GM18511 (cell line): ENCODE measurements at regions not wholly inside any gene's neighbourhood (a gene's known extent, or its start where the extent isn't known, plus 50 kb on each side); places are given as distances from the start of the nearest gene placed in this dataset.
"Not testable (repeated sequence)": the region's sequence is repeated elsewhere in the genome, so short reads cannot be mapped to it uniquely, and the experiment has no call there.

Experiments
- ATAC-seq: cut with Tn5 transposase; IDR thresholded peaks from one replicate; pipeline ENCODE4 v1.9.1; 2021; ENCODE audit warnings: mild to moderate bottlenecking, moderate library complexity; ENCODE audit not compliant: unreplicated experiment

DNA sequence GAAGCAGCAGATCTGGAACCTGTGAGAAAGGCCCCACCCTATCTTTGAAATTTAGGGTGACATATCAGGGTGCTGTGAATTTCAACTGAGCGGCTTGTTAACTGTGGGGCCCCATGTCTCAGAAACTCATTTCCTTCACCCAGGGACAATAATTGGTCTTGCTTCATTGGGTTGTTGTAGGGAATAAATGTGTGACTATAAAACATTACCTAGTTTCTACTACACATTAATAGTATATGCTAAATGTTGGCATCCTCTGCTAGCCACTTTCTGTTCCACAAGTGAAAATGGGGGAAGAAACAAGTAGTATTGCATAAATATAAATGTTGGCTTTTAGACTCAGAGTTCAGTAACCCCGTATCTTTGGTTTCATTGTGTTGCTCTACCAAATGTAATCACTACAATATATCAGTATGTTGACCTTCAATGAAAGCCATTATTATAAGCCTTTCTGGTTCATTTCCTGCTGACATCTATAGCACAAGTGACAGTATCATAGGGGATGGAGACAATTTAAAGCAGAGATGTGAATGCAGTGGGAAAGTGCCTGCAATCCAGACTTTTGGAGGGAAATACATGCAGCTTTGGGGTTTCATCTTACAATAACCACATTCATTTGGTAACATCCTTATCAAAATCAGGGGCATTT lies 905.5 kb upstream of the RAG2 start:
- peak; percentile 63 for ATAC-seq

DNA sequence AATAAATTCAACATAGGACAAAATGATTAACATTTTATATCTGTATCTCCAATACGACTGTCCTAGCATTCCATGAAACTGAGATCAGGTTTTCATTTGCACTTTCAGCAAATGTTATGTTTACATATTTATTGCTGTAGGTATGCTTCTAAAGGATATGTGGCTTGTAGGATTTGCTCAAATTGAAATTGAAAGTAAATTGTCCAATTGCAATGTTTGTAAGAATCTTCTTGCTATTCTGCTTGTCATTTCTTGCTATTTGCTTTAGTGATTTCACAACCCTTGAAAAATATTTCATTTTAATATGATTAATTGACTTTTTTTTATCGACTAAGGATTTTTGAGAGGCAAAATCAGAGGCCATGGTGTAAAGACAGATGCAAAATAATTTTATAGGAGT lies 904.2 kb upstream of the RAG2 start:
- ATAC-seq, result no peak

DNA sequence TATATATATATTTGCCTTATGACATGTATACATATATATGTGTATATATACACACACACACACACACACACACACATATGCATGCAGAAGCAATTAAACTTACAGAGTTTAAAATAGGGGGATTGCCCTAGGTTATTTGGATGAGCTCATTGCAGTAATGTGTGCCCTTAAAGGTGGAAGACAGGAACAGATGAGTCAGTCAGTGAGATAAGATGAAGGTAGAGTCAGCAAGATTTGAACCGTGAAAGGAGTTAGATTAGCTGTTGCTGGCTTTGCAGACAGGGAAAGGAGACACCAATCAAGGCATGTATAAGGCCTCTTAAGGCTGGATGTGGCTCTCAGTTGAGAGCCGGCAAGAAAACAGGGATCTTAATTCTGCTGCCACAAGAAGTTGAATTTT lies 902.4 kb upstream of the RAG2 start:
- no peak for ATAC-seq

DNA sequence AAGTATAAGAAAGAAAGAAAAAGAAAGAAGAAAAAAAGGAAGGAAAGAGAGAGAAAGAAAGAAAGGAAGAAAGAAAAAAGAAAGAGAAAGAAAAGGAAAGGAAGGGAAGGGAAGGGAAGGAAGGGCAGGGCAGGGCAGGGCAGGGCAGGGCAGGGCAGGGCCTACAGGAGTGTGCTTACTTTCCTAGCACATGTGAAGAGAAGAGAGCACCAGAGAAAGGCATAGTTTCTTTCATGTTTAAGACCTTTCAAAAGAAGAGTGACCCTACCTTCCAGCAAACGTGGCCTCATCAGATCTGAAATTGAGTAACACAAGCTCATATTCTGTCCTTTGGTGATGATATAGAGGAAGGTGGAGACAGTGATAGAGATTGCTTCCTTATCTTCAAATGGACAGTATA lies 899.3 kb upstream of the RAG2 start:
- no peak for ATAC-seq

DNA sequence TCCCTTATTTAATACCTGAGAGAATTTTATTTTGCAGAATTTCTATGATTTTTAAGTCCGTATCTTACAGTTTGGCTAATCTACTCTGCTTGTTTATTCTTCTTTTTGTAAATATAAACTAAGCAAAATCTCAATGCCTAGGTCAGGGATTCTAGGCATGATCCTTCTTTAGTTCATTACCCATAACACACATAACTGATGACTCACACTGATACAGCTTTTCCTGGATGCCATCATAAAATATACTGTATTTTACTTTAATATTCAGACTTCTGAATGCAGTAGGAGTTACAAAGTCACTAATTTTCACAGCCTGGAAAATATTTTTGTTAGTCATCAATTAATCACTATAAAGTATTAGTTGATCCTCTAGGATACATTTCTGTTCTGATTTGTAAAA lies 898.2 kb upstream of the RAG2 start:
- no peak for ATAC-seq

DNA sequence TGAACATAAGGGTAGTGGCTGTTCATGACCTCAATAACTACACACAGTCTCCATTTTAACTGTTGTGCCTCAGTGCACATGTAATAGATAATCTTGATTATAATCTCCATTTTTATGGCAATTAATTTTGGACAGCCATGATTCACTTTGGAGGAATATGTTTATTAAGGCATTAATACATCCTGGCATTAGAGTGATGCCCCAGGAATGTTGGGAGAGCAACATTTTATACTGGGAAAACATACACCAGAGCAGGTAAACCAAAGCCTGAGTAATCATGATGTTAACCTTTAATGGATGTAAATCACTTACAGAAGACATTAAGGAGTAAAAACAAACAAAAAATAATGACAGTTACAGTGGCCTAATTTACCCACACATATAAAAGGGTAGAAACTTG lies 886.3 kb upstream of the RAG2 start:
- no peak for ATAC-seq

DNA sequence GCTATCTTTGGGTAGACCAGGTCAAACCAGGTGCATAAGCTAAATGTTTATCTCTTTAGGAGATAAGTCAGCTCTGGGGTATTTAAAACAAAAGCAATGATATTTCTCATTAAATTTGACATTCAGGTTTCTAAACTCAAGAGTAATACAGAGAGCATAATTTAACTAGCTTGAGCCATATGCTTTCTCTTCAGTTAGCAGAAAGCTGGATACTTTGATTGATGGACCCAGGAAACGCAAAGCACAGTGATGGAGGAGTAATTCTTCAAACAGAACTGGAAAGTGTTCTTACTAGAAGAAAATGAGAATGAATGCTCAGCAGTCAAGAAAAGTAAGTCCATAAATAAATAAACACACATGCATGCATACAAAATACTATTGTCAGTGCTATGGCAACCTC lies 885.7 kb upstream of the RAG2 start:
- no peak for ATAC-seq

DNA sequence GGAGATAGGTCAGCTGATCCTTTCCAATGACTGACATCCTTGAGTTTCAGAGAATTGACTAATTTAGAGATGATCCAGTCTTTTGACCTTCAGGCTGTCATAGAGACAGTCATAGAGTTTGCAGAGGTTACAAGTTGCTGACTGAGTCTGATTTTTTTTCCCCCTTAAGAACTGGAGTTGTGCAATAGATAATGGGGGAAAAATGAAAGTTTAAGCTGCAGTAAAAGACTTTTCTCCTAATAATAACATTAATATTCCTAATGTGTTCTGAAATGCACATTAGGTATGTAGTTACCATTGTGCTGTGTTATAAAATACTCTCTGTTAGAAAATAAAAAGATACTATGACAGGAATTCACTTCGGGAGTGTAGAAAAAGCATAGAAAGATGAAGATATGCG lies 876.9 kb upstream of the RAG2 start:
- no peak for ATAC-seq

DNA sequence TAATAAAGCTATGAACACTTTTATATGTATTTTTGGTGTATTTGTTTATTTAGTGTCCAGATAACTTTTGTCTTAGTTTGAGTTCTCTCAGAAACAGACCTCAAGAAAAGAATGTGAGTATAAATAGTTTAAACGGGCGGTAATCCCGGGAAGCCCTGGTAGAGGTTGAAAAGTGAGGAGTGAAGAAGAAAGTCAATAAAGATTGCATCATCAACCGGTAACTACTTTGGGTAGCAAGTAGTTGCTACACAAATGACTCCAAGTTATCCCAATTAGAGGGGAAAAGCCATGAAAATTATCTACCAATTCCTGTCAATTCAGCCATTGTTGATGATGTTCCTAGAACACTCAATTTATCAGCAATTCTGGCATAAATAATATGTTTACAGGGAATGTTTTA lies 870.3 kb upstream of the RAG2 start:
- ATAC-seq, result no peak

DNA sequence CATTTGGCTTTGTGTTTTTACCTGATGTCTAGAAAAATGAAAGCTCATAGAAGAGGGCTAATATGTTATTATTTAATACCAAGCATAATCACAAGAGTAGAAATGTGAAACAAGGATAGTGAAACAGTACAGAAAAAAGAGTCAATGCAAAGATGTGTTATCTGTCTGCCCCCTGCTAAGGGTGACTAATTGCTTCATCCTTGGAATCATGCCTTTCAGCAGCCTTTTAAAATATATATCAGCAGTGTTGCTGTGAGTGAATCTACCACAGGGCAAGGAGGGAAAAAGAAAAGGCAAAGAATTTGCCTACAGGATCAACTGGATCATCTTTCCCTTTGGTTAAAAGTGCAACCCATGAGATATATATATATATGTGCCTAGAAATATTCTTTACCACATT lies 867.2 kb upstream of the RAG2 start:
- ATAC-seq, result no peak

DNA sequence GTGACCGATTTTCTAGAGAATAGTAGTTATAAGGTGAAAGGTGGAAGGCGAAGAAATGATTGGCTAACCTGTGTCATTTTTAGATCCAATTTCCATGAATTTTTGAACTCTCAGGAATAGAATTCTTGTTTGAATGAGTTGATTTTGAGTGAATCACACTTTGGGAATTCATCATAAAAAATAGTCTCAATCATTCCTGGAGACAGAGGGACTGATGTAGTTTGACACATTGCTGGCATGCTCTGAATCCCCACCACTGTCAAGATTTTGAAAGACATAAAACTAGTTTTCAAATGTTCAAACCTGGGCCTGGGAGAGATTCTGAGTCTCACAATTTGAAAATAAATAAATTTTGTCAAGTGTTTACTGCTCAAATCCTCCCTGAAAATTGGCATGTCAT lies 861.4 kb upstream of the RAG2 start:
- ATAC-seq, result no peak

DNA sequence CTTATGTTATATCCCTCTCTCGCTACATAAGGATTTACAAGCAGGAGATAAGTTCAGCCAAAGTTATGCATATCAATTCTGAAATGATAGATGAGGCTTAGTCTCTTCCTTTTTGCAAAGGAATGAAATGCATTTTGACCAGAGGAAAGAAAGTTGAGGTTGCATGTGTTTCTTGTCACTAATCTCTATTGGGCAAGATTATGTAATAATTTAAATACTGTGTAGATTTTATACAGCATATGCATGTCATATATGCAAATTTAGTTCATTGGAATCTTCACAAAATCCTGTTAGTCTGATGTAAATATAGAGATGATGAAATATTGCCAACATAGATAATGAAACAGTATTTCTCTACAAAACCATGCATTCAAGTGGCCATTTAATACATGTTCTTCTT lies 858.7 kb upstream of the RAG2 start:
- no peak for ATAC-seq

DNA sequence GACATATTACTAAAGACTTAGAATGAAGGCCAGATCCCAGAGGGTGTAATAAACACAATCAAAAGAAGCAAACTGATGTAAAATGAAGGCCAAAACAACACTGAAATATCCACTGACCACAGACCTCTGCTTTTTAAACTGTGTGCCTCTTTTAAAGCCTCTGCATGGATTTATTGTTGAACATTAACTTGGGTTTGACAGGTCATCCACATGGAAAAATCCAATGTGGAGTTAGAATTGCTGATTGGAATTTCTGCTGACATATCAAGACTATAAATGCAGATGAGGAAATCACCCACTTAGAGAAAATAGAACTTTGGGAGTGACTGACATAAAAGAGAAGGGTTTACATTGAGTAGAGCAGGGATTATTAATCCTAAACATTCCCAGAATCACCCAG lies 853.9 kb upstream of the RAG2 start:
- ATAC-seq, result no peak

DNA sequence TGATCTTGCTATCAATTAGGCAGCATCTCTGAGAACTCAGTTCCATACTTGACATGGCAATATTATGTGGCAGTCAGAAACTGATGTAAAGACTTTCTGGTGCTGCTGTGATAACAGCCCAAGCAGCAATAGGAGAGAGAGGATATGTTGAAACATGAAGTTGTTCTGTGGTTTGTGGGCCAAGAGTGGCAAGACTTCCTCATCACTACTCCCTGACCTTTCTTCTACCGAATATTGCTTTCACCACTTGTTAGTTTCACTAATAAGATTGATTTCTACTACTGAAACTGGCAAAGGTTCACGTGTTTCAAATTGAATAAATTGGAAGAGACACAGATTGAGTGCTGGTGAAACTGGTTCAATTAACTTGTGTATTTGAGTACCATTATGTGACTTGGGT lies 852.6 kb upstream of the RAG2 start:
- peak; percentile 85 for ATAC-seq

DNA sequence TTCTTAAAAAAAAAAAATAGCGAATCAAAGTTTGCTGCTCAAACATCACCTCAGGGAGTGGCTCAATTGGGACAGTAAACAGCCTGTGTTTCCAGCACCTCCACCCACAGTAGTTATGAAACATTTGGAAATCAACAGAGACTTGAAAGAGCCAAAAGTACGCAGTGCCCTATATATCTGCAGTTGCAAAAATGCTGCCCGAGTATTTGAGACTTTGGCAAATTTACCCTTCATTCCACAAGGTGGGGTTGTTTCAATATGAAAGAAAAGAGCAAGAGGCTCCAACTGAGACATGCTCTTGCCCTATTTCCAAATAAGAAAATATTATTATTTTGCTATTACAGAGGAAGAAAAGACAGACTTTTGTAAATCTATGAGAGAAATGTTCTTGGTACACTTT lies 851.1 kb upstream of the RAG2 start:
- no peak for ATAC-seq

DNA sequence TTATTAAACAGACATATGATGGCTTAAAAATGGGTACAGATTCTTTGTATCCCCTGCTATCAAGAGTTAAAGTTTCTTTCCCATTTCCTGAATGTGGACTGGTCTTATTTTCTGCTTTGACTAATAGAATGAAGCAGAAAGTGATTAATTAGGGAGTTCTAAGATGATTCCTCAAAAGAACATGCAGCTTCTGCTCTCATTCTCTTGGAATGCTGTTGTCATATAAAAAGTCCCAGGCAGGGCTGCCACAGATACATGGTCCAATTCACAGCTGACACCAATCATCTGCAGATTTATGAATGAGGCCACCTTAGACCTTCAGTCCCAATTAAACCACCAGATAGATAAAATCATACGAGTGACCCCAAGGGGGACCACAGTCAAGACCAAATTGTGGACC lies 844.5 kb upstream of the RAG2 start:
- ATAC-seq, result no peak

DNA sequence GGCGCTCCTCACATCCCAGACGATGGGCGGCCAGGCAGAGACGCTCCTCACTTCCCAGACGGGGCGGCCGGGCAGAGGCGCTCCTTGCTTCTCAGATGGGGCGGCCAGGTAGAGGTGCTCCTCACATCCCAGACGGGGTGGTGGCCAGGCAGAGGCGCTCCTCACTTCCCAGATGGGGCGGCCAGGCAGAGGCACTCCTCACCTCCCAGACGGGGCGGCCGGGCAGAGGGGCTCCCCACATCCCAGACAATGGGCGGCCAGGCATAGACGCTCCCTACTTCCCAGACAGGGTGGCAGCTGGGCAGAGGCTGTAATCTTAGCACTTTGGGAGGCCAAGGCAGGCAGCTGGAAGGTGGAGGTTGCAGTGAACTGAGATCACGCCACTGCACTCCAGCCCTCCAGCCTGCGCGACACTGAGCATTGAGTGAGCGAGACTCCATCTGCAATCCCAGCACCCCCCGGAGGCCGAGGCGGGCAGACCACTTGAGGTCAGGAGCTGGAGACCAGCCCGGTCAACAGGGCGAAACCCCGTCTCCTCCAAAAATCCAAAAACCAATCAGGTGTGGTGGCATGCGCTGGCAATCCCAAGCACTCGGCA lies 833.7 kb upstream of the RAG2 start:
- not testable (repeated sequence) for ATAC-seq

DNA sequence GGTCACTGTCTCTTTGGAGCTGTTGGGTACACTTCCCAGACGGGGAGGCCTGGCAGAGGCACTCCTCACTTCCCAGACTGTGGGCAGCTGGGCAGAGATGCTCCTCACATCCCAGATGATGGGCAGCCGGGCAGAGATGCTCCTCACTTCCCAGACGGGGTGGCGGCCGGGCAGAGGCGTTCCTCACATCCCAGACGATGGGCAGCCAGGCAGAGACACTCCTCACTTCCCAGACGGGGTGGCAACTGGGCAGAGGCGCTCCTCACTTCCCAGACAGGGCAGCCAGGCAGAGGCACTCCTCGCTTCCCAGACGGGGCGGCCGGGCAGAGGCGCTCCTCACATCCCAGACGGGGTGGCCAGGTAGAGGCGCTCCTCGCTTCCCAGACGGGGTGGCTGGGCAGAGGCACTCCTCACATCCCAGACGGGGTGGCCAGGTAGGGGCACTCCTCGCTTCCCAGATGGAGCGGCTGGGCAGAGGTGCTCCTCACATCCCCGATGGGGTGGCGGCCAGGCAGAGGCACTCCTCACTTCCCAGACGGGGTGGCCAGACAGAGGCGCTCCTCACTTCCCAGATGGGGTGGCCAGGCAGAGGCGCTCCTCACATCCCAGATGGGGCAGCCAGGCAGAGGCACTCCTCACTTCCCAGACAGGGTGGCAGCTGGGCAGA lies 833.1 kb upstream of the RAG2 start:
- ATAC-seq, result not testable (repeated sequence)

DNA sequence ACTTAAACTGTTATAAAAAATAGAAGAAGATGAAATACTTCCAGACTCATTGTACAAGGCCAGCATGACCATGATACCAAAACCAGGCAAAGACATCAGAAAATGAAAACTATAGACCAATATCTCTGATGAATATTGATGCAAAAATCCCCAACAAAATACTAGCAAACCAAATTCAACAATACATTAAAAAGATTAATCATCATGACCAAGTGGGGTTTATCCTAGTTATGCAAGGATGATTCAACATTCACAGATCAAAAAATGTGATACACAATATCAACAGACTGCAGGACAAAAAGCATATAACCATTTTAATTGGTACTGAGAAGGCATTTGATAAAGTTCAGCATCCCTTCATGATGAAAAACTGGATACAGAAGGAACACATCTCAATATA lies 824.5 kb upstream of the RAG2 start:
- ATAC-seq, result no peak

DNA sequence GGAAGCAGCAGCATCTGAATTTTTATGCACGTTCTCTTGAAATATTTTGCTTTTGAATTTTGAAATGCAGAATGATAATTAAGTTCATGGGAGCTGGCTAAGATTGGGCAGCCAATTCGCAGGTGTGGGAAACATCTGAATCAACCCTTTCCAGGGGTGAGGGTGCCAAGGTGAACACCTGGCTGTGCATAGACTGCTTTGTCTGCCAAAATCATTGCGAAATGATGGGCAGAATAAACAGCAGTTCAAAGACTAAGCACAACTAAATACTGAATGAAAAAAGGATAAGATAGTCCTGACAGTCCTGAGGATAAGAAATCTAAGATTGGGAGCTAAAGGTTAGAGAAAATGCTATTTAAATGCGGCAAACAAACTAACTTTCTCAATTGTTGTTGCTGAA lies 813.3 kb upstream of the RAG2 start:
- no peak for ATAC-seq

DNA sequence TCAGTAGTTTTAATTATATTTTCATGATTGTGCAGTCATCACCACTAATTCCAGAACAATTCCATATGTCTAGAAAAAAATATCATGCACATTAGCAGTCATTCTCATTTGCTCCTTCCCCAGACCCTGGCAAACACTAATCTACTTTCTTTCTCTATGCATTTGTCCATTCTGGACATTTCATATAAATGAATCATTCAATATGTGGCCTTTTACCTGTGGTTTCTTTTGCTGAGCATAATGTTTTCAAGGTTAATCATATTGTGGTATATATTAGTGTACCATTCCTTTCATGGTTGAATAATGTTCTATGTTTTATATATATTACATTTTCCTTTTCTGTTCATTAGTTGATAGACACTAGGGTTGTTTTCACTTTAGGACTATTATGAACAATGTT lies 811.1 kb upstream of the RAG2 start:
- ATAC-seq, result no peak

DNA sequence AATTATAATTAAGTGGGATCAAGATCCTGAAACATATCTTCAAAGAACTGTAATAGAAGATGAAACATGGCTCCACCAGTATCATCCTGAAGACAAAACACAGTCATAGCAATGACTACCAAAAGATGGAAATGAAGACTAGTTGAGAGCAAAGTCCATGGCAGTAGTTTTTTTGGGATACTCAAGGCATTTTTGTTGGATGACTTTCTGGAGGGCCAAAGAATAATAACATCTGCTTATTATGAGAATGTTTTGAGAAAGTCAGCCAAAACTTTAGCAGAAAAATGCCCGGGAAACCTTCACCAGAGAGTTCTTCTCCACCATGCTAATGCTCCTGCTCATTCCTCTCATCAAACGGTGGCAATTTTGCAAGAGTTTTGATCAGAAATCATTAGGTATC lies 809.4 kb upstream of the RAG2 start:
- no peak for ATAC-seq

DNA sequence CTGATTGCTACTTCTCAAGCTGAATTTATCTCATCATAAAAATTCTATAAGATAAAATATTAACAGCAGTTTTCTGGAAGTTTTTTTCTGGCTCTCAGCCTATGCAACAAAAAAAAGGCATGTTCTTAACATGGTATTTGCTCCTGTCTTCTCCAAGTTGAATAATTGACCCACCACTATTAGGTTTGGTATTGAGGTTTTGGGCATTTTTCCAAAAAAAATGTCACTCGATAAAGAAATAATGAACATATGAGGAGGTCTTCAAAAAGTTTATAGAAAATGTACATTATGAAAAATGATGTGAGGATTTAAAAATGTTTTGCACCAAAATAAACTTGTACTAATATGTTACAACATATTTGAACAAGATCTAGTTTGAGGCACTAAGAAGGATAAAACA lies 808.6 kb upstream of the RAG2 start:
- ATAC-seq, result no peak
